ENCODE measurements at regions not wholly inside any gene's neighbourhood (a gene's known extent, or its start where the extent isn't known, plus 50 kb on each side); places are given as distances from the start of the nearest gene placed in this dataset.
"Not testable (repeated sequence)": the region's sequence is repeated elsewhere in the genome, so short reads cannot be mapped to it uniquely, and the experiment has no call there.

- no peaks in the 10 kb centered on the region for H3K27me3 ChIP-seq (ENCODE audit: control insufficient read depth in 4 of 4, insufficient read depth in 4 of 4, low read length in 3 of 4)
- no peaks in the 10 kb centered on the region for H3K9me3 ChIP-seq (ENCODE audit: control insufficient read depth in 4 of 4, low read length in 3 of 4)
- H3K36me3 ChIP-seq (ENCODE audit: control insufficient read depth in 4 of 4, insufficient read depth in 3 of 4, low read depth in 1 of 4, low read length in 3 of 4), result no peaks in the 10 kb centered on the region
- no peak for TF ChIP-seq ZBTB33 (IDR thresholded peaks at IDR 0.05)
- no peak for TF ChIP-seq REST (IDR thresholded peaks at IDR 0.05)
- no peak for TF ChIP-seq RAD21 (IDR thresholded peaks at IDR 0.05)
- no peak for TF ChIP-seq FOXA1 (IDR thresholded peaks at IDR 0.05)
- no peak for TF ChIP-seq FOXA2 (IDR thresholded peaks at IDR 0.05)
- no peak for TF ChIP-seq SP1 (IDR thresholded peaks at IDR 0.05)
- TF ChIP-seq CTCF (IDR thresholded peaks at IDR 0.05; ENCODE audit: low read depth, low read length, missing input control), result no peak
- TF ChIP-seq TAF1 (conservative IDR thresholded peaks at IDR 0.05), result no peak
- TF ChIP-seq RXRA (IDR thresholded peaks at IDR 0.05), result no peak
- no peak for TF ChIP-seq HNF4A (conservative IDR thresholded peaks at IDR 0.05)
- no peak for TF ChIP-seq ATF3 (IDR thresholded peaks at IDR 0.05)
- no peak for TF ChIP-seq EGR1 (IDR thresholded peaks at IDR 0.05; ENCODE audit: low read depth in 2 of 2)
- TF ChIP-seq YY1 (IDR thresholded peaks at IDR 0.05), result no peak
- TF ChIP-seq JUND (IDR thresholded peaks at IDR 0.05), result no peak
- TF ChIP-seq MAX (IDR thresholded peaks at IDR 0.05), result no peak
- no peak for TF ChIP-seq GABPA (IDR thresholded peaks at IDR 0.05 in 1 of 2, conservative IDR thresholded peaks at IDR 0.05 in 1 of 2)
- TF ChIP-seq NR2F2 (IDR thresholded peaks at IDR 0.05), result no peak
- TF ChIP-seq HNF4G (IDR thresholded peaks at IDR 0.05), result no peak
- H3K4me1 ChIP-seq (ENCODE audit: control insufficient read depth in 4 of 4, insufficient read depth in 4 of 4, low read length in 3 of 4), result no peaks in the 10 kb centered on the region
- H3K9ac ChIP-seq (ENCODE audit: low read depth in 1 of 2, low read length in 2 of 2), result no peak overlapping the region
- H3K4me3 ChIP-seq (ENCODE audit: low read depth in 1 of 3, low read length in 3 of 3), result no peak overlapping the region
- WGBS, result 55% methylated on average over 3 of the region's 3 CpGs
- H3K27ac ChIP-seq (ENCODE audit: low read depth in 1 of 2, low read length in 2 of 2), result no peak overlapping the region
- DNase-seq (ENCODE audit: low spot score), result no peak
These were observed 145.1 kb downstream of the BEND2 start for GRCh38 chrX:18075603-18076002.

- 100% methylated on average over 2 of the region's 3 CpGs for WGBS
These were observed 152.6 kb downstream of the BEND2 start for GRCh38 chrX:18068045-18068444.

More at GRCh38 chrX:18068045-18068444, 152.6 kb downstream of the BEND2 start:
- H3K9me3 ChIP-seq (ENCODE audit: control insufficient read depth in 4 of 4, low read length in 3 of 4); H3K27ac ChIP-seq (ENCODE audit: low read depth in 1 of 2, low read length in 2 of 2); H3K4me3 ChIP-seq (ENCODE audit: low read depth in 1 of 3, low read length in 3 of 3); H3K27me3 ChIP-seq (ENCODE audit: control insufficient read depth in 4 of 4, insufficient read depth in 4 of 4, low read length in 3 of 4); H3K36me3 ChIP-seq (ENCODE audit: control insufficient read depth in 4 of 4, insufficient read depth in 3 of 4, low read depth in 1 of 4, low read length in 3 of 4); DNase-seq (ENCODE audit: low spot score); H3K9ac ChIP-seq (ENCODE audit: low read depth in 1 of 2, low read length in 2 of 2); H3K4me1 ChIP-seq (ENCODE audit: control insufficient read depth in 4 of 4, insufficient read depth in 4 of 4, low read length in 3 of 4): not testable (repeated sequence)
